ENCODE measurements at regions not wholly inside any gene's neighbourhood (a gene's known extent, or its start where the extent isn't known, plus 50 kb on each side); places are given as distances from the start of the nearest gene placed in this dataset.
"Not testable (repeated sequence)": the region's sequence is repeated elsewhere in the genome, so short reads cannot be mapped to it uniquely, and the experiment has no call there.

GRCh38 chr13:80490491-80490943, 149.6 kb upstream of the SPRY2 start:
- not testable (repeated sequence) for TF ChIP-seq EZH2 (IDR thresholded peaks at IDR 0.05); POLR2AphosphoS5 (IDR thresholded peaks at IDR 0.05; ENCODE audit: borderline replicate concordance, low read depth, low read length); FOXP2 (optimal IDR thresholded peaks at IDR 0.05; ENCODE audit: control extremely low read depth, extremely low read length, insufficient read depth)

Data from SK-N-MC (cell line).